CD8-positive, alpha-beta memory T cell (primary cell): ENCODE measurements at regions not wholly inside any gene's neighbourhood (a gene's known extent, or its start where the extent isn't known, plus 50 kb on each side); places are given as distances from the start of the nearest gene placed in this dataset.

Experiments used
- CTCF ChIA-PET: fragments of 350-600 bp; sonication (Branson Sonifier 250); formaldehyde crosslinking; loops from one replicate; lab custom pipeline; 2021; ENCODE audit warnings: antibody characterized with exemption; lab: Charles Lee
- POLR2A ChIA-PET: fragments of 350-600 bp; sonication (Branson Sonifier 250); formaldehyde crosslinking; loops from one replicate; lab custom pipeline; 2021; ENCODE audit warnings: antibody characterized with exemption; lab: Charles Lee
- DNase-seq, 5 donors: peaks; one replicate each; pipeline versions ENCODE4 v3.0.0 to v3.0.0-alpha.2; 2020 to 2022; ENCODE audit warnings: mixed read lengths in 1 of 5
- H3K27ac ChIP-seq: one replicate; pipeline ENCODE4 v1.7.0; 2013; ENCODE audit warnings: low read depth, mild to moderate bottlenecking, low read length, moderate library complexity
- H3K27me3 ChIP-seq: 2 replicates; pipeline ENCODE4 v1.7.0; 2013; ENCODE audit warnings: low read length, mild to moderate bottlenecking; ENCODE audit not compliant: insufficient read depth, poor library complexity, severe bottlenecking
- H3K36me3 ChIP-seq: 2 replicates; pipeline ENCODE4 v1.7.0; 2013; ENCODE audit warnings: mild to moderate bottlenecking, low read length, moderate library complexity; ENCODE audit not compliant: insufficient read depth
- H3K4me1 ChIP-seq: 2 replicates; pipeline ENCODE4 v1.7.0; 2013; ENCODE audit warnings: mild to moderate bottlenecking, low read length, moderate library complexity; ENCODE audit not compliant: insufficient read depth
- H3K4me3 ChIP-seq: 2 replicates; pipeline ENCODE4 v1.7.0; 2013; ENCODE audit warnings: mild to moderate bottlenecking, low read length
- H3K9me3 ChIP-seq: 2 replicates; pipeline ENCODE4 v1.7.0; 2013; ENCODE audit warnings: mild to moderate bottlenecking, low read length
- H3K27ac Mint-ChIP-seq, 8 donors: one replicate each; pipeline ENCODE4 v1.8.0; 2020 to 2021; ENCODE audit warnings: mixed read lengths in 8 of 8, mild to moderate bottlenecking in 6 of 8, inconsistent platforms in 3 of 8, moderate library complexity in 3 of 8
- H3K27me3 Mint-ChIP-seq, 2 donors: one replicate each; pipeline ENCODE4 v1.8.0; 2020 to 2021; ENCODE audit warnings: mixed read lengths in 2 of 2, mild to moderate bottlenecking in 1 of 2, moderate library complexity in 1 of 2
- H3K36me3 Mint-ChIP-seq, 3 donors: one replicate each; pipeline ENCODE4 v1.8.0; 2020 to 2021; ENCODE audit warnings: mixed read lengths in 3 of 3, inconsistent platforms in 1 of 3, mild to moderate bottlenecking in 1 of 3
- H3K4me1 Mint-ChIP-seq, 3 donors: one replicate each; pipeline ENCODE4 v1.8.0; 2020 to 2021; ENCODE audit warnings: mixed read lengths in 3 of 3, inconsistent platforms in 1 of 3, mild to moderate bottlenecking in 1 of 3
- H3K4me3 Mint-ChIP-seq, 7 donors: one replicate each; pipeline ENCODE4 v1.8.0; 2020 to 2021; ENCODE audit warnings: mixed read lengths in 7 of 7, mild to moderate bottlenecking in 6 of 7, moderate library complexity in 4 of 7, inconsistent platforms in 2 of 7
- H3K9me3 Mint-ChIP-seq, 5 donors: one replicate each; pipeline ENCODE4 v1.8.0; 2020 to 2022; ENCODE audit warnings: mixed read lengths in 5 of 5, mild to moderate bottlenecking in 3 of 5, moderate library complexity in 2 of 5, inconsistent platforms in 1 of 5

DNA sequence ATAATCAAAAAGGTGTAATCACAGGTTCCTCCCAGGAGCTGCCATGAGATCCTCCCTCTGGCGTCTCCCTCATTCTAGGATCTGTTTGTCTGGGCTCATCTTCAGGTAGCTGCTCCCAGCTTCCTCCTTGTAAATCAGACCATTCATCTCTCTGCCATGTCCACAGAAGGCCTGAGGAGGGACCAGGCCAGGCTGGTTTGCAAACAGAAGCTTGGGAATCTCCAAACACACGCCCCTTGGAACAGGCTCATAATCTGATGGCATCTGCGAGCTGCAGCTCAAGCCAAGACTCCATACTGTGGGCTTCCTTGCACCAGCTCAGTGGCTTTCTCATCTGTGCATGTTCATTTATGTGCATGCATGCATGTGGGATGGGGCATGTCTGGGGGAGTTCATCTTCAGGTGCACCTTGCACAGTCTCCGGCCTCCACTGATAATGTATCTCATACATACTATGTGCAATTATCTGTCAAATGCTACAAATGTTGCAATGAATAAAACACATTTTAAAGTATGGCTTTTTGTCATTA is 134.9 kb downstream of the NXPE2 start:
- DNase-seq: no peak
- H3K4me3 Mint-ChIP-seq: no peak overlapping the region
- no peak overlapping the region for H3K27ac Mint-ChIP-seq
- peaks cover 0 to 2% (median 0%) of the 10 kb centered on the region in 5 donors for H3K9me3 Mint-ChIP-seq
- no peaks in the 10 kb centered on the region for H3K4me1 Mint-ChIP-seq
- POLR2A ChIA-PET: no interaction called here
- H3K27me3 Mint-ChIP-seq: no peaks in the 10 kb centered on the region
- Histone ChIP-seq H3K27ac (no peak overlapping the region), H3K27me3 (no peaks in the 10 kb centered on the region), H3K4me3 (no peak overlapping the region), H3K36me3 (no peaks in the 10 kb centered on the region), H3K4me1 (no peaks in the 10 kb centered on the region), H3K9me3 (no peaks in the 10 kb centered on the region)
- H3K36me3 Mint-ChIP-seq: no peaks in the 10 kb centered on the region
- CTCF ChIA-PET: no interaction called here

DNA sequence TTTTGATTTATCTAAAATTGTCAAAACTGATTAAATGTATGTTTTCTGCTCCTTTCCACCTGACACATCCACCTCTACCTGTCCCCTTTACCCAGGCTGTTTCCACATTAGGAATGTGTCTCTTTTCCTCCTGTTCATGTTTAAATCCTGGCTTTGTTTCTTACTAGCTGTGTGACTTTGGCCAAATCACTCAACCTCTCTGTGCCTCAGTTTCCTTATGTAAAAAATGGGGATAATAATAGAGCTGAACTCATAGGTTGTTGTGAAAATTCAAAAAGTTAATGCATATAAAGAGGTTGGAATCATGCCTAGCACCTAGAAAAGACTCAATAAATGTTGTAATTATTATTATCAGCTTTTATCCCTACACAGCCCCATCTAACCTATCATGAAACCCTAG is 136.8 kb downstream of the NXPE2 start:
- no peak overlapping the region for H3K27ac ChIP-seq
- H3K27me3 Mint-ChIP-seq: no peaks in the 10 kb centered on the region
- no peak for DNase-seq
- peaks cover 0 to 2% (median 0%) of the 10 kb centered on the region in 5 donors for H3K9me3 Mint-ChIP-seq
- CTCF ChIA-PET: no interaction called here
- H3K9me3 ChIP-seq: no peaks in the 10 kb centered on the region
- no peaks in the 10 kb centered on the region for H3K4me1 ChIP-seq
- no peak overlapping the region for H3K27ac Mint-ChIP-seq
- POLR2A ChIA-PET: no interaction called here
- H3K4me3 ChIP-seq: no peak overlapping the region
- H3K36me3 ChIP-seq: no peaks in the 10 kb centered on the region
- H3K27me3 ChIP-seq: no peaks in the 10 kb centered on the region
- no peak overlapping the region for H3K4me3 Mint-ChIP-seq
- H3K4me1 Mint-ChIP-seq: no peaks in the 10 kb centered on the region
- no peaks in the 10 kb centered on the region for H3K36me3 Mint-ChIP-seq

DNA sequence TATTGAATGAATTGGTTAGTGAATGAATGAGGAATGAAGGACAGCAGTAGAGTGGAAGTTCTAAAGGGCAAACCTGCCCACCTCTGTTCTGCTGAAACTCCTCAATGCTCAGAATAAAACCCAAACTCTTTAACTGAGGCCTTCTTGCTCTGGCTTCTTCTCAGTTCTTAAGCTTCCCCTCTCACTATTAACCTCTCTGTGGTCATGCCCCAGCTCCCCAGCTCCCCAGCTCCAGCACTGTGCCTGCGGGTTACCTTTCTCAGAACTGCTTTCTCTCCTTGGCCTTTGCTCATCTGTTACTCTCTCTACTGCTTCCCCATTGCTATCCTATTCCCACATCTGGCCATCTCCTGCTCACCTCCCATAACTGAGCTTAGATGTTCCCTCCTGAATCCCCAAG is 137.4 kb downstream of the NXPE2 start:
- H3K4me3 ChIP-seq: no peak overlapping the region
- POLR2A ChIA-PET: no interaction called here
- no peaks in the 10 kb centered on the region for H3K4me1 ChIP-seq
- Mint-ChIP-seq H3K4me1 (no peaks in the 10 kb centered on the region), H3K36me3 (no peaks in the 10 kb centered on the region), H3K4me3 (no peak overlapping the region), H3K27ac (no peak overlapping the region), H3K9me3 (peaks cover 0 to 2% (median 0%) of the 10 kb centered on the region in 5 donors), H3K27me3 (no peaks in the 10 kb centered on the region)
- H3K36me3 ChIP-seq: no peaks in the 10 kb centered on the region
- no peak for DNase-seq
- no peak overlapping the region for H3K27ac ChIP-seq
- no peaks in the 10 kb centered on the region for H3K27me3 ChIP-seq
- CTCF ChIA-PET: no interaction called here
- no peaks in the 10 kb centered on the region for H3K9me3 ChIP-seq

DNA sequence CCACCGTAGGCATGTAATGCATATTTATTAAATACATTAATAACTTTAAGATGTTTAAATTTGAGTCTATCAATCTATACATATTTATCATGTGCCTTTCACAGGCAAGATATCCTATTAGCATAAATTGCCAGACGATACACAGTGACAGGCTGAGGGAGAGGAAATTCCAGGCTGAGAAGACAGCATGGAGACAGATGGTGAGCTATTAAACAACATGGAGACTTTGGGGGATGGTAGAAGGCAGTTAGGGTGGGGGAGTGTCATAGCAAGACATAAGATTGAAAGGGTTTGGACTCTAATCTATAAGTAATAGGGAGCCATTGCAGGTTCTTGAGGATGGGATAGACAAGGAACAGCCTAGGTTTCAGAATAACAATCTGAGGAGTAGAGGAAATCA is 138.5 kb downstream of the NXPE2 start:
- Histone ChIP-seq H3K27ac (no peak overlapping the region), H3K36me3 (no peaks in the 10 kb centered on the region), H3K4me1 (no peaks in the 10 kb centered on the region), H3K4me3 (no peak overlapping the region), H3K27me3 (no peaks in the 10 kb centered on the region), H3K9me3 (no peaks in the 10 kb centered on the region)
- POLR2A ChIA-PET: no interaction called here
- CTCF ChIA-PET: no interaction called here
- Mint-ChIP-seq H3K36me3 (no peaks in the 10 kb centered on the region), H3K4me1 (no peaks in the 10 kb centered on the region), H3K9me3 (peaks cover 0 to 2% (median 0%) of the 10 kb centered on the region in 5 donors), H3K27me3 (no peaks in the 10 kb centered on the region), H3K4me3 (no peak overlapping the region), H3K27ac (no peak overlapping the region)
- no peak for DNase-seq

DNA sequence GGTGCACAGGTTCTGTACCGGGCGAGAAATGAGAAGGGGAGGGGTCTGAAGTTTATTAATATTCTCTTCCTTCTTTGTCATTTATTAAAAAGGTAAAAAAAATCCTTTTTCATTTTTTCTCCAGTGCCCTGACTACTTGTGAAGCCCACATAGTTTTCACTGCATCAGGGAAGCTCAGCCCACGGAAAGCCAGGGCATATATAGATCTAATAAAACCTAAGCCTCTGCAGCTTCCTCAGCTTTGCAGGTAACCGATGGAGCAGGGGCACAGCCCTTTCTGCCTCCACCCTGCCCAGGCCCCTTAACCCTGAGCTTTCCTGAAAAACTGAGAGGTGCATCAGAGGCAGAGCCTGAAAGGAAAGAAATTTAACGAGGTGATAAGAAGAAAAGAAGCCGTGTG is 140.1 kb downstream of the NXPE2 start:
- POLR2A ChIA-PET: no interaction called here

DNA sequence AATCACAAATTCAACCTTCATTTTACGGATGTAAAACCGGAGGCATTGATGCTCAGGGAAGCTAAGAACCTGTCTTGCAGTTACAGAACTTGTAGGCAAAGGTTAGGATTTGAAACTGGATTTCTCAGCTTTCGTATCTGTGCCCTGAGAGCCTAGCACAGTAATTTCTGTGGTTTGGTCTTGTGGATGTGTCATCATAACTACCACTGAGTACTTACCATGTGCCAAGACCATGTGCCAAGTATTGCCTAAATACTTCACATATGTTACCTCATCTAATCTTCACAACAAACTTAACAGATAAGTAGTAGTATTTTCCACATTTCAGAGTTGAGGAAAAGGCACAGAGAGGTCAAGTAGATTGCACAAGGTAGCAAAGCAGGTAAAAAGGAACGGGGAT is 140.7 kb downstream of the NXPE2 start:
- Mint-ChIP-seq H3K27ac (no peak overlapping the region), H3K9me3 (peaks cover 0 to 1% (median 0%) of the 10 kb centered on the region in 5 donors), H3K36me3 (no peaks in the 10 kb centered on the region), H3K4me3 (no peak overlapping the region), H3K4me1 (no peaks in the 10 kb centered on the region), H3K27me3 (peaks cover 0 to 1% of the 10 kb centered on the region in 2 donors)
- DNase-seq: no peak
- Histone ChIP-seq H3K36me3 (no peaks in the 10 kb centered on the region), H3K27ac (no peak overlapping the region), H3K4me3 (no peak overlapping the region), H3K9me3 (no peaks in the 10 kb centered on the region), H3K4me1 (no peaks in the 10 kb centered on the region), H3K27me3 (no peaks in the 10 kb centered on the region)
- POLR2A ChIA-PET: no interaction called here
- CTCF ChIA-PET: no interaction called here

More for the DNA sequence above, 140.1 kb downstream of the NXPE2 start:
- Histone ChIP-seq H3K27me3 (no peaks in the 10 kb centered on the region), H3K27ac (no peak overlapping the region), H3K4me3 (no peak overlapping the region), H3K4me1 (no peaks in the 10 kb centered on the region), H3K36me3 (no peaks in the 10 kb centered on the region), H3K9me3 (no peaks in the 10 kb centered on the region)
- CTCF ChIA-PET: no interaction called here
- no peaks in the 10 kb centered on the region for H3K4me1 Mint-ChIP-seq
- no peak overlapping the region for H3K4me3 Mint-ChIP-seq
- DNase-seq: no peak
- no peaks in the 10 kb centered on the region for H3K9me3 Mint-ChIP-seq
- no peaks in the 10 kb centered on the region for H3K36me3 Mint-ChIP-seq
- H3K27ac Mint-ChIP-seq: no peak overlapping the region
- H3K27me3 Mint-ChIP-seq: peaks cover 0 to 1% of the 10 kb centered on the region in 2 donors

DNA sequence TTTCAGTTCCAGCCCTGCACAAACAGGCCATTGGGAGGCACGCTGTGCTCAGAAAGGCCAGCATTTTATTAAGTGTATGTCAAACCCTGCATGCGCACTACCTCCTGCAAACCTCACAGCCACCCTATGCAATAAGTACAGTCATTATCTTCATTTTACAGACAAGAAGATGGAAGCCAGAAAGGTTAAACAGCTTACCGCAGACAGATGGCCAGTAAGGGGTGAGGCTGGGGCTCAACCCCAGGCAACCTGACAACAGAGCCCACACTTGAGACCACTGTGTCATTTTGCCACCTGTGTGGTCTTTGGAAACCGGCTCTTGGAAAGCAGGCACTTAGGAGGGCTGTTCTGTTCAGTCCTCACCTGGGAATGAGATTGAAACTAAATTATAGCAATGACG is 142.3 kb downstream of the NXPE2 start:
- DNase-seq: no peak
- Mint-ChIP-seq H3K27me3 (peaks cover 0 to 1% of the 10 kb centered on the region in 2 donors), H3K4me1 (no peaks in the 10 kb centered on the region), H3K9me3 (peaks cover 0 to 5% (median 0%) of the 10 kb centered on the region in 5 donors), H3K36me3 (no peaks in the 10 kb centered on the region), H3K4me3 (no peak overlapping the region), H3K27ac (no peak overlapping the region)
- POLR2A ChIA-PET: no interaction called here
- Histone ChIP-seq H3K27ac (no peak overlapping the region), H3K9me3 (no peaks in the 10 kb centered on the region), H3K4me1 (no peaks in the 10 kb centered on the region), H3K27me3 (no peaks in the 10 kb centered on the region), H3K4me3 (no peak overlapping the region), H3K36me3 (no peaks in the 10 kb centered on the region)
- CTCF ChIA-PET: no interaction called here

DNA sequence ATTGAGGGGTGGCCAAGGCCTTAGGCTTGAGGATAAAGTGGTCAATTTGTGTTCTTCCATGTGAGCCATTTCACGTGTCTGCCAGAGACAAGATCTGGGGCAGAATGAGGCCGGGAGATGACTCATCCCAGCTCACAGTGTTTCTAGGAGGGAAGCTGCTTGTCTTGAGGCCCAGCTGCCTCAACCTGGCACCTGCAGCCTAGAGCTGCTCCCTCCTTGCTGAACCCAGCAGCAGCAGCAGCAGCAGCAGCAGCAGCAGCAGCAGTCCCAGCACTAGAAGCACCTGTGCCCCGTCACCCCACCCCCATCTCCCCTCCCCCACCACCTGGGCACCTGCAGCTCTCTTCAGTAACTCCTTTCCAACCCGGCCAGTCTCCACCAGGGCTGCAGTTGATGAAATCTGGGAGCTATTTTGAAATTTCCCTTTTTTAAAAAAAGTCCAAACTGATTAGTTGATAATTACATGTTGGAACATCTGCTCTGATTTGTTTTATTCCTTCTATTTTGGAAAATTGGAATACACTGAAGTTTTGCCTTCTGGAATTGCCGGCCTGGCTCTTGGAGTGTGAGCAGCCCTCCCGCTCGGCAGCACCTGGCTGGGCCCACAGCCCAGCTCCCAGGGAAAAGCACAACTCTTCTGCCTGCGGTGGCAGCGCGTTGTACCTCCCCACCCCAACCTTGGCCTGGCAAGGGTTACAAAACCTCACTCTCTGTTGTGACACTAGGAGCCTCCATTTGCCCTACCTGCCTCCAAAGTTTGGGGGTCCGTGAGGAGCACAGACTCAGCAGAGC is 143.5 kb downstream of the NXPE2 start:
- no peaks in the 10 kb centered on the region for H3K4me1 ChIP-seq
- ChIA-PET CTCF (no interaction called here), POLR2A (no interaction called here)
- Mint-ChIP-seq H3K9me3 (peaks cover 0 to 5% (median 0%) of the 10 kb centered on the region in 5 donors), H3K4me3 (no peak overlapping the region), H3K27ac (no peak overlapping the region), H3K4me1 (no peaks in the 10 kb centered on the region), H3K36me3 (no peaks in the 10 kb centered on the region), H3K27me3 (peaks cover 1 to 5% of the 10 kb centered on the region in 2 donors)
- H3K9me3 ChIP-seq: no peaks in the 10 kb centered on the region
- no peak overlapping the region for H3K4me3 ChIP-seq
- no peaks in the 10 kb centered on the region for H3K27me3 ChIP-seq
- no peak for DNase-seq
- no peak overlapping the region for H3K27ac ChIP-seq
- no peaks in the 10 kb centered on the region for H3K36me3 ChIP-seq
